Sigmoid colon (tissue), 6 donors: ENCODE measurements at regions not wholly inside any gene's neighbourhood (a gene's known extent, or its start where the extent isn't known, plus 50 kb on each side); places are given as distances from the start of the nearest gene placed in this dataset.

ENCODE experiments used
- DNase-seq: peaks from one replicate; pipeline ENCODE4 v3.0.0-alpha.2; 2019
- H3K27ac ChIP-seq, 4 donors: fragments of 200-600 bp; sonication (generic); one replicate each; pipeline ENCODE4 v1.5.1; 2016 to 2019; ENCODE audit warnings: mild to moderate bottlenecking in 1 of 4
- H3K27me3 ChIP-seq, 3 donors: fragments of 200-600 bp; sonication (generic); one replicate each; pipeline ENCODE4 v1.5.1; 2019; ENCODE audit warnings: mild to moderate bottlenecking in 1 of 3
- H3K36me3 ChIP-seq, 4 donors: fragments of 200-600 bp; sonication (generic); one replicate each; pipeline ENCODE4 v1.5.1; 2016 to 2019
- H3K4me1 ChIP-seq, 4 donors: fragments of 200-600 bp; sonication (generic); one replicate each; pipeline ENCODE4 v1.5.1; 2017 to 2019
- H3K4me3 ChIP-seq, 4 donors: fragments of 200-600 bp; sonication (generic); one replicate each; pipeline ENCODE4 v1.5.1; 2017 to 2019; ENCODE audit warnings: mild to moderate bottlenecking in 2 of 4, moderate library complexity in 1 of 4
- H3K9me3 ChIP-seq, 4 donors: fragments of 200-600 bp in 3 of 4; sonication (generic) in 3 of 4; one replicate each; pipeline versions ENCODE4 v1.5.1 to v1.6.1; 2013 to 2019
- CTCF ChIP-seq, 4 experiments: fragments of 450-650 bp in 3 of 4; fragments of 200-600 bp in 1 of 4; IDR thresholded peaks; one replicate each; pipeline ENCODE4 v1.5.1; 2016 to 2019; ENCODE audit warnings: antibody characterized with exemption in 4 of 4, mild to moderate bottlenecking in 3 of 4, moderate library complexity in 2 of 4
- EP300 ChIP-seq, 4 donors: sonication (generic); formaldehyde crosslinking; IDR thresholded peaks; one replicate each; pipeline ENCODE4 v1.6.1; 2017; ENCODE audit warnings: antibody characterized with exemption in 4 of 4
- POLR2A ChIP-seq, 2 donors: fragments of 450-650 bp; IDR thresholded peaks; one replicate each; pipeline ENCODE4 v1.6.1; 2016; ENCODE audit warnings: antibody characterized with exemption in 2 of 2, mild to moderate bottlenecking in 2 of 2, moderate library complexity in 2 of 2
- POLR2AphosphoS5 ChIP-seq, 4 donors: sonication (generic); formaldehyde crosslinking; IDR thresholded peaks; one replicate each; pipeline ENCODE4 v1.6.1; 2017; ENCODE audit warnings: antibody characterized with exemption in 4 of 4
- WGBS, 2 donors: extraction: QIAGEN DNeasy Blood & Tissue Kit; methylation state at CpG; one replicate each; pipeline ENCODE4 v1.1.7; 2013; 5-methylcytosine and 5-hydroxymethylcytosine counted together
- intact Hi-C: fragments of 100-400 bp; cut with DNase I; formaldehyde crosslinking; loops from one replicate; pipeline ENCODE4 v1.15.1; 2023
- donor health status: healthy with polysubstance abuse.
- donor health status: healthy.

- Histone ChIP-seq H3K27me3 (peaks cover 0 to 22% (median 7%) of the 10 kb centered on the region in 3 donors), H3K27ac (no peak overlapping the region), H3K36me3 (no peaks in the 10 kb centered on the region), H3K4me1 (peaks cover 0 to 10% (median 0%) of the 10 kb centered on the region in 4 donors), H3K9me3 (no peaks in the 10 kb centered on the region), H3K4me3 (no peak overlapping the region)
- TF ChIP-seq POLR2AphosphoS5 (IDR thresholded peaks at IDR 0.05) (no peak), POLR2A (IDR thresholded peaks at IDR 0.05) (no peak), EP300 (IDR thresholded peaks at IDR 0.05) (no peak), CTCF (IDR thresholded peaks at IDR 0.05) (no peak)
- 79 to 81% methylated on average over 22 of the region's 22 CpGs for WGBS, 2 donors
- DNase-seq, result no peak
- intact Hi-C loops, result no loop called here
Measured at GRCh38 chr5:179439181-179439985, 94.1 kb upstream of the ADAMTS2 start.

GRCh38 chr5:179438461-179438860 is 93.2 kb upstream of the ADAMTS2 start:
- Histone ChIP-seq H3K27me3 (peaks cover 0 to 22% (median 7%) of the 10 kb centered on the region in 3 donors), H3K27ac (no peak overlapping the region), H3K36me3 (no peaks in the 10 kb centered on the region), H3K9me3 (no peaks in the 10 kb centered on the region), H3K4me3 (no peak overlapping the region), H3K4me1 (peaks cover 0 to 10% (median 0%) of the 10 kb centered on the region in 4 donors)
- TF ChIP-seq EP300 (IDR thresholded peaks at IDR 0.05) (no peak), POLR2A (IDR thresholded peaks at IDR 0.05) (no peak), CTCF (IDR thresholded peaks at IDR 0.05) (no peak), POLR2AphosphoS5 (IDR thresholded peaks at IDR 0.05) (no peak)
- DNase-seq, result no peak
- intact Hi-C loops, result no loop called here
- WGBS, 2 donors, result 80% methylated on average over 11 of the region's 11 CpGs

- no peak for DNase-seq
- 52 to 54% methylated on average over 15 of the region's 15 CpGs for WGBS, 2 donors
- Histone ChIP-seq H3K9me3 (no peaks in the 10 kb centered on the region), H3K36me3 (no peaks in the 10 kb centered on the region), H3K27me3 (peaks cover 0 to 22% (median 7%) of the 10 kb centered on the region in 3 donors), H3K4me3 (no peak overlapping the region), H3K4me1 (peaks cover 0 to 10% (median 0%) of the 10 kb centered on the region in 4 donors), H3K27ac (no peak overlapping the region)
- TF ChIP-seq CTCF (IDR thresholded peaks at IDR 0.05), result no peak
- intact Hi-C loops, result no loop called here
Measured at GRCh38 chr5:179438011-179438441, 92.8 kb upstream of the ADAMTS2 start.

- peak; percentile 36 for DNase-seq
- WGBS, 2 donors, result 74 to 79% methylated on average over 23 of the region's 23 CpGs
- Histone ChIP-seq H3K27me3 (peaks cover 0 to 22% (median 7%) of the 10 kb centered on the region in 3 donors), H3K9me3 (no peaks in the 10 kb centered on the region), H3K27ac (no peak overlapping the region), H3K4me3 (no peak overlapping the region), H3K36me3 (no peaks in the 10 kb centered on the region), H3K4me1 (peaks cover 0 to 10% (median 0%) of the 10 kb centered on the region in 4 donors)
- intact Hi-C loops, result no loop called here
- TF ChIP-seq POLR2AphosphoS5 (IDR thresholded peaks at IDR 0.05) (no peak), POLR2A (IDR thresholded peaks at IDR 0.05) (no peak)
Measured at GRCh38 chr5:179437341-179438001, 92.2 kb upstream of the ADAMTS2 start.

- intact Hi-C loops, result no loop called here
- no peak overlapping the region for H3K27ac ChIP-seq
- no peak overlapping the region for H3K4me3 ChIP-seq
- no peaks in the 10 kb centered on the region for H3K36me3 ChIP-seq
- H3K27me3 ChIP-seq, result peaks cover 0 to 22% (median 7%) of the 10 kb centered on the region in 3 donors
- no peak for TF ChIP-seq CTCF (IDR thresholded peaks at IDR 0.05)
- TF ChIP-seq POLR2A (IDR thresholded peaks at IDR 0.05), result no peak
- no peak for TF ChIP-seq POLR2AphosphoS5 (IDR thresholded peaks at IDR 0.05)
- no peak for TF ChIP-seq EP300 (IDR thresholded peaks at IDR 0.05)
- DNase-seq, result peak; percentile 45
- H3K9me3 ChIP-seq, result no peaks in the 10 kb centered on the region
- H3K4me1 ChIP-seq, result peaks cover 0 to 10% (median 0%) of the 10 kb centered on the region in 4 donors
- 74 to 80% methylated on average over 24 of the region's 24 CpGs for WGBS, 2 donors
Measured at GRCh38 chr5:179436321-179437122, 91.3 kb upstream of the ADAMTS2 start.
